GM12874 (cell line): ENCODE measurements at regions not wholly inside any gene's neighbourhood (a gene's known extent, or its start where the extent isn't known, plus 50 kb on each side); places are given as distances from the start of the nearest gene placed in this dataset.

ENCODE experiments used
- CTCF ChIP-seq: IDR thresholded peaks from 2 replicates; pipeline ENCODE4 v1.5.1; 2011; ENCODE audit warnings: low read depth, mild to moderate bottlenecking, control low read depth, low read length, moderate library complexity; ENCODE audit not compliant: insufficient read depth

GRCh38 chr16:73233846-73234424, 186.0 kb upstream of the ZFHX3 start:
- no peak for TF ChIP-seq CTCF

DNA sequence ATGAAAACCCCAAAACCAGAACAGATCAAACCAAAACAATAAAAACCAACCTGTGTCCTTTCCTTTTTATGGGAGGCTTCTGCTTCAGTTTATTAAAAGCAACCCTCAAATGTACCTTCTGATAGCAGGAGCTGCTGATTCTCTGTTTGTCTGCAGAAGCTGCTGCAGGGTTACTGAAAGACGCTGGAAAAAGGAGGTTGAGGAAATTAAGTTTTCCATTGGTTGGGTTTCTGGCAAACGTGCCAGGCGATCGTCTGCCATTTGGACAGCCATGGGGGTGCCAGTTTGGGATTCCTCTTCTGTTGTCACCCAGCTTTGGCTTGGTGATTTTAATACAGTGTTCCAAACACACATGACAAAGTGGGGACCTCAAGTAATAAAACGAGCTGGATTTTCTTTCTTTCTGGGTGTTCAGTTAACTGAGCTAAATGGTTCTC, 185.4 kb upstream of the ZFHX3 start:
- TF ChIP-seq CTCF: no peak

GRCh38 chr16:73232555-73233328, 184.8 kb upstream of the ZFHX3 start:
- TF ChIP-seq CTCF: no peak

DNA sequence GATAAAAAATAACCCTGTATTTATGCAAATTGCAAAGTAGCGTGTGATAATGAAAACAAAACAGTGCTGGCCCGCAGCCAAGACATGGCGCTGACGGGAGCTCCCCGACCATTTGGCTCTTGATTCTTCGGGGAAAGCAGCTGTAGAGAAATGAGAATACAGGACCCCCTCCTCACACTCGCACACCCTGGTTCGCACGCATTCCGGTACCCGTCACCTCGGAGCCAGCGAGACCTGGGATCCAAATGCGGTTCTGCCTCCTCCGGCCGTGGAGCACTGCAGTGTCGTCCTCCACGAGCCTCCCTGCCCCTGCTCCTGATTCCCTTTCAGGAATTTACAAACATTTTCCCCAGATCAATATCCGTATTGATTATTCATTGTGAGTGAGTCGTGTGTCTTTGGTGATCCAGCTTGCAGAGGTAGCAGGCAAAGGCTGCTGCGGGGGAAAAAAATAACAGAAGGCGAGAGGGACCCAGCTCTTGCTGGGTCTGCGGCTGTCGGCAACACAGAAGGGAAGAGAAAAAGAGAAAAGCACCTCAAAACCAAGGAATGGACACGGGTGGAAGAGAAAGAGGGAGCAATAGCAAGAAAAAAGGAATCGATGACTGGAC, 184.1 kb upstream of the ZFHX3 start:
- TF ChIP-seq CTCF: no peak

DNA sequence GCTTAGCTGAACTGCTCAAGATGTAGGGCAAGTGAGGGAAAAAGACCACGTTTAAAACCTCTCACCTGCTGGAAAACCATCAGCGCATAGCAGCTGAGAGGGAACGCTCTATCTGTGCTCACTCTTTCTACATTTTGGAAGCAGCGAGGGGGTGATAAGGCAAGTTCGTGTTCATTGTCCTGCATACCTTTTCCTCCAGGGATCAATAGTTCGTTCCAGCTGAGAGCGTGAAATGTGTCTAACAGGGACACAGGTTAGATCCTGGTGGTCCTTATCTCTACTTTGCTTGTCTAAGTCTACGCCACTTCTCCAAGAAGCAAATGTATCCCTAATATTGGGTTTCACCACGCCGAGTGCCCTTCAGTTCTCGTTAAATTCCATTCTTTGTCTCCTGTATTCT, 183.5 kb upstream of the ZFHX3 start:
- no peak for TF ChIP-seq CTCF

DNA sequence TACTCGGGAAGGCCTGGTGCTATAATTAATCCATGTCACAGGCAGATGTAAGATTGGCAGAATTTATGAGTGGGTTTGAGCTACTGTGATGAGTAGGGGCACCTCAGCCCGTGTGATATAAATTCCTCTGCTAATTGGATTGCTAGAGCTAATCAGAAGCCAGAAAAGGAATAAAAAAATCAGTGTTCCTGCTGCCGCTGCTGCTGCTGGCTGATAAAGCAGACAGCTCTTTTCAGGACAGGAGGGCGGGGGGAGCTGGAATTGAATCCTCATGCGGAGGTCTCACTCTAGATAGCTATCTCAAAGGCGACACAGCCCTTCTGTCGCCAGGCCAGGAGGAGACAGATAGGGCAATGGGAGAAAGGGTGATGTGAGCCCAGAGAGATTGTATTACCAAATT, 182.7 kb upstream of the ZFHX3 start:
- no peak for TF ChIP-seq CTCF

DNA sequence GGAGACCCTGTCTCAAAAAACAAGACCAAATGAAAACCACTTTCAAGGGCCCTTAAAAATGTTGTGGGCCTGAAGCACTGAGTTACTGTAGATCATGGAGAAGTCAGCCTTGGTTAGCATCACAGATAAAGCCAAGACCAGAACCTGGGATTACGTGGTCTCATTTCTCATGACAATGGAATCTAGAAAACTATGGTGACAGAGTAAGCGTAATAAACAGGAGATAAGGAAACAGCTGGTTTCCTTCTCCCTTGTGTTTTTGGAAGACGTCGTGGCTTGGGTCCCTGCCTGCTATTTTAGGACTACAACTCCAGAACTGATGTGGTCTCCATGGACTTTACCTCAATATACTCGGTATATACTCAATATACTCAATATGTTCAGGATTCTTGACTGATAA, 180.7 kb upstream of the ZFHX3 start:
- TF ChIP-seq CTCF: no peak
